Mesothelial cell of epicardium (in vitro differentiated cells): ENCODE measurements at regions not wholly inside any gene's neighbourhood (a gene's known extent, or its start where the extent isn't known, plus 50 kb on each side); places are given as distances from the start of the nearest gene placed in this dataset.

Experiments
- DNase-seq, 2 experiments: peaks; one replicate each; pipeline ENCODE4 v3.0.0; 2021; ENCODE audit warnings: low spot score in 2 of 2; ENCODE audit not compliant: unreplicated experiment in 2 of 2
- H3K27ac Mint-ChIP-seq: 2 replicates; pipeline ENCODE4 v1.8.0; 2021; ENCODE audit warnings: mixed read lengths
- H3K27me3 Mint-ChIP-seq: 2 replicates; pipeline ENCODE4 v1.8.0; 2021; ENCODE audit warnings: low read depth, mixed read lengths
- H3K36me3 Mint-ChIP-seq: 2 replicates; pipeline ENCODE4 v1.8.0; 2021; ENCODE audit warnings: mixed read lengths
- H3K4me1 Mint-ChIP-seq: 2 replicates; pipeline ENCODE4 v1.8.0; 2021; ENCODE audit warnings: mixed read lengths
- H3K4me3 Mint-ChIP-seq: 2 replicates; pipeline ENCODE4 v1.8.0; 2021; ENCODE audit warnings: mild to moderate bottlenecking, moderate library complexity, mixed read lengths
- H3K9me3 Mint-ChIP-seq: 2 replicates; pipeline ENCODE4 v1.8.0; 2021; ENCODE audit warnings: mixed read lengths
- CTCF ChIP-seq: fragments of 200-600 bp; sonication (generic); IDR thresholded peaks from one replicate; pipeline ENCODE4 v1.5.0; 2021; ENCODE audit warnings: antibody characterized with exemption; ENCODE audit not compliant: unreplicated experiment

- H3K27me3 Mint-ChIP-seq: no peaks in the 10 kb centered on the region
- H3K4me3 Mint-ChIP-seq: no peak overlapping the region
- H3K9me3 Mint-ChIP-seq: no peaks in the 10 kb centered on the region
- no peak for TF ChIP-seq CTCF
- H3K4me1 Mint-ChIP-seq: peaks cover 10% of the 10 kb centered on the region
- no peak for DNase-seq
- H3K36me3 Mint-ChIP-seq: no peaks in the 10 kb centered on the region
- no peak overlapping the region for H3K27ac Mint-ChIP-seq
Measured at GRCh38 chr4:171441300-171441941, 371.8 kb upstream of the GALNTL6 start.

GRCh38 chr4:171433674-171434073 lies 379.5 kb upstream of the GALNTL6 start:
- H3K27me3 Mint-ChIP-seq: no peaks in the 10 kb centered on the region
- H3K4me1 Mint-ChIP-seq: no peaks in the 10 kb centered on the region
- no peak overlapping the region for H3K27ac Mint-ChIP-seq
- peaks cover 6% of the 10 kb centered on the region for H3K9me3 Mint-ChIP-seq
- DNase-seq: no peak
- H3K36me3 Mint-ChIP-seq: no peaks in the 10 kb centered on the region
- TF ChIP-seq CTCF: peak; percentile 34
- H3K4me3 Mint-ChIP-seq: no peak overlapping the region

GRCh38 chr4:171432536-171432935 lies 380.7 kb upstream of the GALNTL6 start:
- Mint-ChIP-seq H3K27ac (no peak overlapping the region), H3K4me3 (no peak overlapping the region), H3K4me1 (no peaks in the 10 kb centered on the region), H3K36me3 (no peaks in the 10 kb centered on the region), H3K27me3 (no peaks in the 10 kb centered on the region), H3K9me3 (peaks cover 6% of the 10 kb centered on the region)
- DNase-seq: no peak
- TF ChIP-seq CTCF: no peak

GRCh38 chr4:171430495-171430894 lies 382.7 kb upstream of the GALNTL6 start:
- TF ChIP-seq CTCF: no peak
- Mint-ChIP-seq H3K27me3 (no peaks in the 10 kb centered on the region), H3K9me3 (peaks cover 6% of the 10 kb centered on the region), H3K27ac (no peak overlapping the region), H3K36me3 (no peaks in the 10 kb centered on the region), H3K4me1 (no peaks in the 10 kb centered on the region), H3K4me3 (no peak overlapping the region)
- DNase-seq: no peak

- H3K27me3 Mint-ChIP-seq: no peaks in the 10 kb centered on the region
- peaks cover 21% of the 10 kb centered on the region for H3K9me3 Mint-ChIP-seq
- no peak overlapping the region for H3K27ac Mint-ChIP-seq
- no peaks in the 10 kb centered on the region for H3K36me3 Mint-ChIP-seq
- H3K4me3 Mint-ChIP-seq: no peak overlapping the region
- no peak for TF ChIP-seq CTCF
- DNase-seq: no peak
- no peaks in the 10 kb centered on the region for H3K4me1 Mint-ChIP-seq
Measured at GRCh38 chr4:171397175-171397574, 416.0 kb upstream of the GALNTL6 start.

GRCh38 chr4:171390626-171391025 lies 422.6 kb upstream of the GALNTL6 start:
- Mint-ChIP-seq H3K27me3 (no peaks in the 10 kb centered on the region), H3K4me1 (no peaks in the 10 kb centered on the region), H3K9me3 (peaks cover 27% of the 10 kb centered on the region)

More at GRCh38 chr4:171390626-171391025, 422.6 kb upstream of the GALNTL6 start:
- Mint-ChIP-seq H3K36me3 (peaks cover 3% of the 10 kb centered on the region), H3K27ac (no peak overlapping the region), H3K4me3 (no peak overlapping the region)
- no peak for DNase-seq
- TF ChIP-seq CTCF: no peak
